ENCODE measurements at regions not wholly inside any gene's neighbourhood (a gene's known extent, or its start where the extent isn't known, plus 50 kb on each side); places are given as distances from the start of the nearest gene placed in this dataset.

GRCh38 chrX:76228499-76228898, 55.6 kb downstream of the PBDC1 start:
- DNase-seq (ENCODE audit: low spot score) = no peak

- DNase-seq (ENCODE audit: low spot score) = no peak
Observed at GRCh38 chrX:76248901-76249300, 76.0 kb downstream of the PBDC1 start.

- peak; percentile 25 for DNase-seq (ENCODE audit: low spot score)
Observed at GRCh38 chrX:76253432-76253831, 80.6 kb downstream of the PBDC1 start.

- peak; percentile 26 for DNase-seq (ENCODE audit: low spot score)
Observed at GRCh38 chrX:76279007-76279406, 106.1 kb downstream of the PBDC1 start.

All from iPS-NIHi11 (cell line).